SK-N-SH (cell line): ENCODE measurements at regions not wholly inside any gene's neighbourhood (a gene's known extent, or its start where the extent isn't known, plus 50 kb on each side); places are given as distances from the start of the nearest gene placed in this dataset.

Experiments
- CTCF ChIA-PET: fragments of 300-600, 350-600 bp; formaldehyde crosslinking; extraction: SDS; loops from one replicate; lab custom pipeline; 2021; lab: Yijun Ruan, JAX
- POLR2A ChIA-PET: fragments of 350-600 bp; sonication (Branson Sonifier 250); formaldehyde crosslinking; extraction: SDS; loops from one replicate; lab custom pipeline; 2020; ENCODE audit warnings: antibody characterized with exemption, inconsistent platforms; lab: Yijun Ruan, JAX
- DNase-seq: peaks from one replicate; pipeline ENCODE4 v3.0.0; 2012
- H2AFZ ChIP-seq: fragments of 200-600 bp; sonication (generic); 2 replicates; pipeline ENCODE4 v1.8.1; 2016; ENCODE audit warnings: antibody characterized with exemption, mild to moderate bottlenecking, low read depth
- H3F3A ChIP-seq: fragments of 200-600 bp; sonication (generic); replicated peaks from 2 replicates; pipeline ENCODE3; 2016; ENCODE audit warnings: antibody characterized with exemption, mild to moderate bottlenecking; ENCODE audit not compliant: insufficient read depth
- H3K27ac ChIP-seq, 2 experiments: fragments of 200-500 bp in 1 of 2; fragments of 200-600 bp in 1 of 2; sonication (Bioruptor generic) in 1 of 2; sonication (generic), shearing (Covaris generic) in 1 of 2; 2 replicates each; pipeline versions ENCODE4 v1.5.1 to v1.6.1; 2014 to 2016; ENCODE audit warnings: low read depth in 2 of 2, inconsistent platforms in 1 of 2, low read length in 1 of 2, mild to moderate bottlenecking in 1 of 2, mixed read lengths in 1 of 2
- H3K27me3 ChIP-seq: fragments of 200-600 bp; sonication (generic), shearing (Covaris generic); 2 replicates; pipeline ENCODE4 v1.6.1; 2016; ENCODE audit warnings: mixed run types; ENCODE audit not compliant: insufficient read depth
- H3K36me3 ChIP-seq, 2 experiments: fragments of 200-500 bp in 1 of 2; fragments of 200-600 bp in 1 of 2; sonication (Bioruptor generic) in 1 of 2; sonication (generic) in 1 of 2; replicated peaks in 1 of 2; 2 replicates each; pipeline versions ENCODE3 to v1.5.1; 2014 to 2016; ENCODE audit warnings: low read length in 1 of 2, mild to moderate bottlenecking in 1 of 2; ENCODE audit not compliant: insufficient read depth in 2 of 2, control insufficient read depth in 1 of 2
- H3K4me1 ChIP-seq, 2 experiments: fragments of 200-500 bp in 1 of 2; fragments of 200-600 bp in 1 of 2; sonication (Bioruptor generic) in 1 of 2; sonication (generic), shearing (Covaris generic) in 1 of 2; 2 replicates each; pipeline versions ENCODE4 v1.5.1 to v1.6.1; 2014 to 2016; ENCODE audit warnings: low read depth in 1 of 2, low read length in 1 of 2, mixed run types in 1 of 2; ENCODE audit not compliant: insufficient read depth in 2 of 2, control insufficient read depth in 1 of 2
- H3K4me2 ChIP-seq: fragments of 200-600 bp; sonication (generic), shearing (Covaris generic); 2 replicates; pipeline ENCODE4 v1.6.1; 2017; ENCODE audit warnings: mixed run types
- H3K4me3 ChIP-seq, 2 experiments: fragments of 200-500 bp in 1 of 2; fragments of 200-600 bp in 1 of 2; sonication (Bioruptor generic) in 1 of 2; sonication (generic), shearing (Covaris generic) in 1 of 2; 2 replicates each; pipeline versions ENCODE4 v1.5.1 to v1.8.1; 2014 to 2016; ENCODE audit warnings: low read depth in 2 of 2, inconsistent platforms in 1 of 2, low read length in 1 of 2, mild to moderate bottlenecking in 1 of 2, mixed read lengths in 1 of 2, moderate library complexity in 1 of 2
- H3K79me2 ChIP-seq: fragments of 200-600 bp; sonication (generic); 2 replicates; pipeline ENCODE4 v1.8.1; 2017; ENCODE audit warnings: mild to moderate bottlenecking; ENCODE audit not compliant: insufficient read depth
- H3K9ac ChIP-seq: fragments of 200-600 bp; sonication (generic); 2 replicates; pipeline ENCODE4 v1.6.1; 2017; ENCODE audit warnings: mixed run types
- H3K9me2 ChIP-seq: fragments of 200-600 bp; sonication (generic); 2 replicates; pipeline ENCODE4 v1.6.1; 2017; ENCODE audit warnings: mixed run types
- H3K9me3 ChIP-seq: fragments of 200-600 bp; sonication (generic); 2 replicates; pipeline ENCODE4 v1.6.1; 2017; ENCODE audit warnings: mixed run types, mild to moderate bottlenecking, moderate library complexity
- H4K20me1 ChIP-seq: fragments of 200-600 bp; sonication (generic); 2 replicates; pipeline ENCODE4 v1.6.1; 2017; ENCODE audit warnings: mild to moderate bottlenecking, mixed run types; ENCODE audit not compliant: insufficient read depth
- EZH2phosphoT487 ChIP-seq: fragments of 200-600 bp; sonication (generic); IDR thresholded peaks from 2 replicates; pipeline ENCODE4 v1.6.1; 2017; ENCODE audit warnings: low read depth, mixed run types, mild to moderate bottlenecking, antibody characterized with exemption, moderate library complexity, borderline replicate concordance
- FOSL2 ChIP-seq: IDR thresholded peaks from 2 replicates; pipeline ENCODE4 v1.4.0; 2012; ENCODE audit warnings: low read depth, mild to moderate bottlenecking, moderate library complexity, borderline replicate concordance
- FOXM1 ChIP-seq: IDR thresholded peaks from 2 replicates; pipeline ENCODE4 v1.4.0; 2012; ENCODE audit warnings: low read depth, mild to moderate bottlenecking
- JUND ChIP-seq: IDR thresholded peaks from 2 replicates; pipeline ENCODE4 v1.4.0; 2012
- NRF1 ChIP-seq: IDR thresholded peaks from 2 replicates; pipeline ENCODE4 v1.6.1; 2012; ENCODE audit warnings: low read depth, mild to moderate bottlenecking, low read length
- POLR2AphosphoS5 ChIP-seq: IDR thresholded peaks from 2 replicates; pipeline ENCODE4 v1.6.1; 2012; ENCODE audit warnings: low read depth, low read length
- RAD21 ChIP-seq: IDR thresholded peaks from 2 replicates; pipeline ENCODE4 v1.6.1; 2012; ENCODE audit warnings: mild to moderate bottlenecking, low read length
- SMC3 ChIP-seq: IDR thresholded peaks from 2 replicates; pipeline ENCODE4 v1.6.1; 2012; ENCODE audit warnings: low read depth, low read length, improper control_type of control experiment
- TCF12 ChIP-seq: IDR thresholded peaks from 2 replicates; pipeline ENCODE4 v1.4.0; 2012
- WGBS: methylation state at CpG from one replicate; pipeline ENCODE4 v1.1.6; 2017; ENCODE audit warnings: low lambda C conversion rate; 5-methylcytosine and 5-hydroxymethylcytosine counted together
- TF ChIP-seq, protein P1 (sequence below): IDR thresholded peaks from 2 replicates; pipeline ENCODE4; 2012
- TF ChIP-seq, protein P2 (sequence below): IDR thresholded peaks from 2 replicates; pipeline ENCODE4 v1.4.0; 2012; ENCODE audit warnings: low read depth, borderline replicate concordance
- TF ChIP-seq, protein P3 (sequence below): fragments of 150-350 bp; IDR thresholded peaks from 2 replicates; pipeline ENCODE4 v1.6.1; 2017; ENCODE audit warnings: antibody characterized with exemption, low read length, low read depth, borderline replicate concordance
- TF ChIP-seq, protein P4 (sequence below): fragments of 200-600 bp; sonication (generic); IDR thresholded peaks from 2 replicates; pipeline ENCODE4 v1.6.1; 2017; ENCODE audit warnings: antibody characterized with exemption, mild to moderate bottlenecking, moderate library complexity
- TF ChIP-seq, protein P5 (sequence below): IDR thresholded peaks from 2 replicates; pipeline ENCODE4 v1.4.0; 2012; ENCODE audit warnings: low read depth

DNA sequence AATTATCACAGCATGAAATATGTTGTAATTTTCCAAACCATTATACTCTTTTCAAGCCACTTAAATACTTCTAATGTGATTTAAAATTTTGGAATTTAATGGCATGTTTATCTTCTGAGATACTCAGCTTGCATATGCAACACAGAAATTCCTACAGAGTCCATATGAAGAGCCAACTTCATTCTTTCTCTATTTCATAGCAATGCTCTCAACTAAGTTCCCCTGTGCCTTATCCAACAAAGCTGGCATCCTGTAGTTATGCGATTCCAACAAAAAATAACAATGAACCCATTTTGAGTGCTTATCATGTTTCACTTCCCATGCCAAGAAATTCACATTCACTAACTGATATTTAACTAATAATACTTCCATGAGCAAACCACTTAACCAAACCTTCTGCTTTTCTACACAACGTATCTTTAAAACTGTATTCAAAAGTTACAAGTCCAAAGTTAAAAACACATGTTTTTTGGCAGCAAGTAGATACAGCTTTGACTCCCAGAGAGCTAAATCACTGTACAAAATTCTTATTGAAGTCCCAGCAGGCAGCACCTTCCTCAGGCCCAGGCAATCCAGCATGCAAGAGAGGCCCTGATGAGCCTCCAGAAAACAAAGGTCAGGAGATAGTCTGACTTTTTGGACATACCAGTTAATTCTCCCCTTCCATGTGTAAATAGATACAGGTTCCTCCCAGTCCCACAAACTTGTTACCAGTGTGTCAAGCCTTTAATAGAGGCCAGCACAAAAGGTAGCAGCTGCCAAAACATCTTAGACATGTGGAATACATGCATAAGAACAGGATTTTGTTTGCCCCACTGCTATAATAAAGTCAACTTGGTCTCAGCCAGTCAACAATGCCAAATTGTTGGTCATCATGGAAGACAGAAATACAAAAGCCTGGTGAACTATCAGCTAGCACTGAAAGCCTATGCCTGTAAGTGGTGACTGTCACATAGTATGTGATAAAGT is 113.1 kb upstream of the WDR75 start (continued):
- TF ChIP-seq, protein P1, sequence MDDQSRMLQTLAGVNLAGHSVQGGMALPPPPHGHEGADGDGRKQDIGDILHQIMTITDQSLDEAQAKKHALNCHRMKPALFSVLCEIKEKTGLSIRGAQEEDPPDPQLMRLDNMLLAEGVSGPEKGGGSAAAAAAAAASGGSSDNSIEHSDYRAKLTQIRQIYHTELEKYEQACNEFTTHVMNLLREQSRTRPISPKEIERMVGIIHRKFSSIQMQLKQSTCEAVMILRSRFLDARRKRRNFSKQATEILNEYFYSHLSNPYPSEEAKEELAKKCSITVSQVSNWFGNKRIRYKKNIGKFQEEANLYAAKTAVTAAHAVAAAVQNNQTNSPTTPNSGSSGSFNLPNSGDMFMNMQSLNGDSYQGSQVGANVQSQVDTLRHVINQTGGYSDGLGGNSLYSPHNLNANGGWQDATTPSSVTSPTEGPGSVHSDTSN, result peak; percentile 23; the same call in 1 of the 2 replicates
- TF ChIP-seq POLR2AphosphoS5, result no peak
- no peak for TF ChIP-seq SMC3
- TF ChIP-seq, all 33 proteins: peak for 7

DNA sequence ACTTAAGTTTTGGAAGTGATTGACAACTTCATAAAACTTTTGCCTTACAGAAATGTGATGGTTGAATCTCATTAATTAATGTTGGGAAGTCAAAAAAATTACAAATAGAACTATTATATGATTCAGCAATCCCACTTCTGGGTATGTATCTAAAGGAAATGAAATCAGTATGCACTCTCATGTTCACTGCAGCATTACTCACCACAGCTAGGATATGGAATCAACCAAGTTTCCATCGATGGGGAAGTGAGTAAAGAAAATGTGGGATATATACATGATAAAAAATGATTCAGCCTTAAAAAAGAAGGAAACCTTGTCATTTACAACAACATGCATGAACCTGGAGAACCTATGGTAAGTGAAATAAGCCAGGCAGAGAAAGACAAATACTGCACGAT is 112.4 kb upstream of the WDR75 start:
- Histone ChIP-seq H3K36me3 (no peaks in the 10 kb centered on the region), H3K9me3 (peaks cover 12% of the 10 kb centered on the region; the same call in 1 of the 2 replicates), H3K9ac (peak overlapping the region; percentile 44), H3K79me2 (no peaks in the 10 kb centered on the region), H3K4me2 (peak overlapping the region; percentile 32; the same call in 1 of the 2 replicates), H4K20me1 (no peaks in the 10 kb centered on the region), H3K9me2 (no peaks in the 10 kb centered on the region; the same call in 1 of the 2 replicates), H3K27me3 (no peaks in the 10 kb centered on the region), H3K4me3 (no peak overlapping the region), H2AFZ (peak overlapping the region; percentile 84), H3F3A (peaks cover 38% of the 10 kb centered on the region), H3K27ac (peak overlapping the region; percentile 62 to 87; a peak in 3 of 4 replicates), H3K4me1 (peaks cover 0 to 22% of the 10 kb centered on the region in 2 experiments; a peak in 3 of 4 replicates)
- 53% methylated on average over 2 of the region's 2 CpGs for WGBS
- CTCF ChIA-PET, result no interaction called here
- no peak for DNase-seq
- POLR2A ChIA-PET, result no interaction called here
- peak; percentile 33; the same call in 1 of the 2 replicates for TF ChIP-seq TCF12
- TF ChIP-seq, protein P1, result peak; percentile 12; the same call in 1 of the 2 replicates
- TF ChIP-seq FOSL2, result peak; percentile 37; the same call in 1 of the 2 replicates
- no peak for TF ChIP-seq RAD21

DNA sequence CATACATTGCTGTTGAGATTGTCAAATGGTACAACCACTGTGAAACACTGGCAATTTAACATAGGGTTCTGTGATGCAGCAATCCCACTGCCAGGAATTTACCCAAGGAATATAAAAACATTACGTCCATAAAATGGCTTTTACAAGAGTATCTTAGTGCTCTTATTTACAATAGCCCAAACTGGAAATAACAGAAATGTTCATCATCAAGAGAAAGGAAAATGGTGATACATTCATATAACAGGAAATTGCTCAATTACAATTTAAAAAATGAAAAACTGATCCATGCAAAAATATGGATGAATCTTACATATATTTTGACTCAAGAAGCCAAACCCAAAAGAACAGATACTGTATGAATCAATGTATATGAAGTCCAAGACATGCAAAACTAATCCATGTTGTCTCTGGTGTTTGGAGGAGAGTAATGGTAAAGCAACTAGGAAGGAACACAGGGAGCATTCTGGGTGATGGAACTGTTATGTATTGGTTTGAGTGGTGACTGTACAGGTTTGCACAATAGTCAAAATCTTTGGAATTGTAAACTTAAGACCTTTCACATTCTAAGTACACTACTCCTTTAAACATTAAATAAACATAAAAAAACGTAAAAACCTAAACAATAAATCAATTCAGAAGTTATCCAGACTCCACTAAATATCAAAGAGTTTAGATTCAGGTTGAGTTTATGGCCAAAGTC is 104.8 kb upstream of the WDR75 start:
- Histone ChIP-seq H3K9ac (no peak overlapping the region), H3F3A (peaks cover 12% of the 10 kb centered on the region), H3K27ac (no peak overlapping the region), H3K4me3 (no peak overlapping the region), H3K27me3 (no peaks in the 10 kb centered on the region), H4K20me1 (no peaks in the 10 kb centered on the region), H3K4me2 (no peak overlapping the region), H3K9me3 (peaks cover 21% of the 10 kb centered on the region; the same call in 1 of the 2 replicates), H3K79me2 (no peaks in the 10 kb centered on the region), H2AFZ (no peak overlapping the region), H3K4me1 (no peaks in the 10 kb centered on the region), H3K9me2 (no peaks in the 10 kb centered on the region; the same call in 1 of the 2 replicates), H3K36me3 (peaks cover 0 to 17% of the 10 kb centered on the region in 2 experiments)
- 73% methylated on average over 2 of the region's 2 CpGs for WGBS
- POLR2A ChIA-PET, result no interaction called here
- CTCF ChIA-PET, result no interaction called here
- no peak for DNase-seq
- TF ChIP-seq FOSL2 (no peak), EZH2phosphoT487 (no peak), TCF12 (no peak), NRF1 (no peak), FOXM1 (no peak), JUND (no peak)
- TF ChIP-seq, protein P2, sequence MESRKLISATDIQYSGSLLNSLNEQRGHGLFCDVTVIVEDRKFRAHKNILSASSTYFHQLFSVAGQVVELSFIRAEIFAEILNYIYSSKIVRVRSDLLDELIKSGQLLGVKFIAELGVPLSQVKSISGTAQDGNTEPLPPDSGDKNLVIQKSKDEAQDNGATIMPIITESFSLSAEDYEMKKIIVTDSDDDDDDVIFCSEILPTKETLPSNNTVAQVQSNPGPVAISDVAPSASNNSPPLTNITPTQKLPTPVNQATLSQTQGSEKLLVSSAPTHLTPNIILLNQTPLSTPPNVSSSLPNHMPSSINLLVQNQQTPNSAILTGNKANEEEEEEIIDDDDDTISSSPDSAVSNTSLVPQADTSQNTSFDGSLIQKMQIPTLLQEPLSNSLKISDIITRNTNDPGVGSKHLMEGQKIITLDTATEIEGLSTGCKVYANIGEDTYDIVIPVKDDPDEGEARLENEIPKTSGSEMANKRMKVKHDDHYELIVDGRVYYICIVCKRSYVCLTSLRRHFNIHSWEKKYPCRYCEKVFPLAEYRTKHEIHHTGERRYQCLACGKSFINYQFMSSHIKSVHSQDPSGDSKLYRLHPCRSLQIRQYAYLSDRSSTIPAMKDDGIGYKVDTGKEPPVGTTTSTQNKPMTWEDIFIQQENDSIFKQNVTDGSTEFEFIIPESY, result no peak
- TF ChIP-seq, protein P3, sequence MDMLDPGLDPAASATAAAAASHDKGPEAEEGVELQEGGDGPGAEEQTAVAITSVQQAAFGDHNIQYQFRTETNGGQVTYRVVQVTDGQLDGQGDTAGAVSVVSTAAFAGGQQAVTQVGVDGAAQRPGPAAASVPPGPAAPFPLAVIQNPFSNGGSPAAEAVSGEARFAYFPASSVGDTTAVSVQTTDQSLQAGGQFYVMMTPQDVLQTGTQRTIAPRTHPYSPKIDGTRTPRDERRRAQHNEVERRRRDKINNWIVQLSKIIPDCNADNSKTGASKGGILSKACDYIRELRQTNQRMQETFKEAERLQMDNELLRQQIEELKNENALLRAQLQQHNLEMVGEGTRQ, result no peak
- TF ChIP-seq, protein P4, sequence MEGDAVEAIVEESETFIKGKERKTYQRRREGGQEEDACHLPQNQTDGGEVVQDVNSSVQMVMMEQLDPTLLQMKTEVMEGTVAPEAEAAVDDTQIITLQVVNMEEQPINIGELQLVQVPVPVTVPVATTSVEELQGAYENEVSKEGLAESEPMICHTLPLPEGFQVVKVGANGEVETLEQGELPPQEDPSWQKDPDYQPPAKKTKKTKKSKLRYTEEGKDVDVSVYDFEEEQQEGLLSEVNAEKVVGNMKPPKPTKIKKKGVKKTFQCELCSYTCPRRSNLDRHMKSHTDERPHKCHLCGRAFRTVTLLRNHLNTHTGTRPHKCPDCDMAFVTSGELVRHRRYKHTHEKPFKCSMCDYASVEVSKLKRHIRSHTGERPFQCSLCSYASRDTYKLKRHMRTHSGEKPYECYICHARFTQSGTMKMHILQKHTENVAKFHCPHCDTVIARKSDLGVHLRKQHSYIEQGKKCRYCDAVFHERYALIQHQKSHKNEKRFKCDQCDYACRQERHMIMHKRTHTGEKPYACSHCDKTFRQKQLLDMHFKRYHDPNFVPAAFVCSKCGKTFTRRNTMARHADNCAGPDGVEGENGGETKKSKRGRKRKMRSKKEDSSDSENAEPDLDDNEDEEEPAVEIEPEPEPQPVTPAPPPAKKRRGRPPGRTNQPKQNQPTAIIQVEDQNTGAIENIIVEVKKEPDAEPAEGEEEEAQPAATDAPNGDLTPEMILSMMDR, result no peak
- TF ChIP-seq, protein P5, sequence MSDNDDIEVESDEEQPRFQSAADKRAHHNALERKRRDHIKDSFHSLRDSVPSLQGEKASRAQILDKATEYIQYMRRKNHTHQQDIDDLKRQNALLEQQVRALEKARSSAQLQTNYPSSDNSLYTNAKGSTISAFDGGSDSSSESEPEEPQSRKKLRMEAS, result no peak
